Activated B cell treated with CpG ODN at 0.5 μM for 24 hours (primary cell): ENCODE measurements at regions not wholly inside any gene's neighbourhood (a gene's known extent, or its start where the extent isn't known, plus 50 kb on each side); places are given as distances from the start of the nearest gene placed in this dataset.

Experiments used
- ATAC-seq: fragments of 200-7000 bp; cut with Tn5 transposase; one replicate; pipeline ENCODE4 v1.10.0; 2021; ENCODE audit warnings: low read depth, mild to moderate bottlenecking, moderate library complexity
- CTCF ChIA-PET: fragments of 350-600 bp; sonication (Branson Sonifier 250); formaldehyde crosslinking; loops from one replicate; lab custom pipeline; 2021; ENCODE audit warnings: antibody characterized with exemption; lab: Charles Lee
- POLR2A ChIA-PET: fragments of 350-600 bp; sonication (Branson Sonifier 250); formaldehyde crosslinking; loops from one replicate; lab custom pipeline; 2021; ENCODE audit warnings: antibody characterized with exemption; lab: Charles Lee
- DNase-seq: peaks from one replicate; pipeline ENCODE4 v3.0.0; 2022
- H3K27ac Mint-ChIP-seq: one replicate; pipeline ENCODE4 v1.8.0; 2020; ENCODE audit warnings: mixed read lengths
- H3K27me3 Mint-ChIP-seq: one replicate; pipeline ENCODE4 v1.8.0; 2021; ENCODE audit warnings: mixed read lengths
- H3K36me3 Mint-ChIP-seq: one replicate; pipeline ENCODE4 v1.8.0; 2021; ENCODE audit warnings: low read depth, mixed read lengths
- H3K4me1 Mint-ChIP-seq: one replicate; pipeline ENCODE4 v1.8.0; 2021; ENCODE audit warnings: mixed read lengths
- H3K4me3 Mint-ChIP-seq: one replicate; pipeline ENCODE4 v1.8.0; 2020; ENCODE audit warnings: mild to moderate bottlenecking, mixed read lengths
- H3K9me3 Mint-ChIP-seq: one replicate; pipeline ENCODE4 v1.8.0; 2020; ENCODE audit warnings: mixed read lengths
- intact Hi-C: fragments of 100-400 bp; cut with micrococcal nuclease; formaldehyde crosslinking; loops from one replicate; pipeline ENCODE4 v1.15.1; 2024
- TF ChIP-seq, protein P1 (sequence below): fragments of 200-600 bp; IDR thresholded peaks from one replicate; pipeline ENCODE4 v1.8.0; 2022; ENCODE audit warnings: antibody characterized with exemption, mild to moderate bottlenecking

DNA sequence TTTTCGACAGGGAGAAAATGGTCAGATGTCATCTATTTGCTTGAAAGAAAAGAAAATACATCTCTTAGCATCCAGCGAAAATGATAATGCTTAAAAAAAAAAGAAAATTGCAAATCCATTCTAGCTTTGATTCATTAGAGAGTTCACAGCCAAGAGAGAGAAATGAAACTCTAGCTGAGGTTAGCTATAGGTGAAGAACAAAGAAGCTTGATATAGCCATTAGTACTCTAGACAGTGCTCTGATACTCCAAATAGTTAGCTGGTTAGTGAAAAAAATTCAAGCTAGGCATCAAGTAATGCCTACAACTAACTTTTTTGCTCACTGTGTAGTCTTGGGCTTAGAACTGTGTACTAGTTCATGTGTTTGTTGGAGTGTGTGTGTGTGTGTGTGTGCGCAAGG lies 721.6 kb upstream of the SOX9 start:
- intact Hi-C loops: no loop called here
- Mint-ChIP-seq H3K27me3 (no peaks in the 10 kb centered on the region), H3K27ac (no peak overlapping the region), H3K9me3 (peaks cover 5% of the 10 kb centered on the region), H3K4me3 (no peak overlapping the region), H3K36me3 (no peaks in the 10 kb centered on the region), H3K4me1 (no peaks in the 10 kb centered on the region)
- DNase-seq: no peak
- TF ChIP-seq, protein P1, sequence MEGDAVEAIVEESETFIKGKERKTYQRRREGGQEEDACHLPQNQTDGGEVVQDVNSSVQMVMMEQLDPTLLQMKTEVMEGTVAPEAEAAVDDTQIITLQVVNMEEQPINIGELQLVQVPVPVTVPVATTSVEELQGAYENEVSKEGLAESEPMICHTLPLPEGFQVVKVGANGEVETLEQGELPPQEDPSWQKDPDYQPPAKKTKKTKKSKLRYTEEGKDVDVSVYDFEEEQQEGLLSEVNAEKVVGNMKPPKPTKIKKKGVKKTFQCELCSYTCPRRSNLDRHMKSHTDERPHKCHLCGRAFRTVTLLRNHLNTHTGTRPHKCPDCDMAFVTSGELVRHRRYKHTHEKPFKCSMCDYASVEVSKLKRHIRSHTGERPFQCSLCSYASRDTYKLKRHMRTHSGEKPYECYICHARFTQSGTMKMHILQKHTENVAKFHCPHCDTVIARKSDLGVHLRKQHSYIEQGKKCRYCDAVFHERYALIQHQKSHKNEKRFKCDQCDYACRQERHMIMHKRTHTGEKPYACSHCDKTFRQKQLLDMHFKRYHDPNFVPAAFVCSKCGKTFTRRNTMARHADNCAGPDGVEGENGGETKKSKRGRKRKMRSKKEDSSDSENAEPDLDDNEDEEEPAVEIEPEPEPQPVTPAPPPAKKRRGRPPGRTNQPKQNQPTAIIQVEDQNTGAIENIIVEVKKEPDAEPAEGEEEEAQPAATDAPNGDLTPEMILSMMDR: no peak
- ChIA-PET CTCF (no interaction called here), POLR2A (no interaction called here)
- no peak for ATAC-seq

DNA sequence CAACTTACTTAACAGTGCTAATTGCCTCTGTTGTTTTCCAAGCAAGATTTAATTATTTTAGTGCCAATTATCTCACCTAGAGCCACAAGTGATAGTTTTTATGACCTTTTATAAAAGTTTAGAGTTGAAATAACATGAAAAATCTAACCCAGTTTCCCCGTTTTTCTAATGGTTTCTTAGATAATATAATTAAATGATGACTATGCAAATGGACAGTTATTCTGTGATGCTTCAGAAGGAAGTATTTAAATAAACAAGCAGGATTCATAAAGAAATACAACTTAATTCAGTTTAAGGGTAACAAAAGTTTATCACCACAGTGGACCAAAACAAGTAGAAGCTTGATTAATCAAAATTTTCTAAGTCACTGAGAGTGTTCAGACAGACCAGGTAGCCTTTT lies 721.2 kb upstream of the SOX9 start:
- ATAC-seq (no peak), DNase-seq (no peak)
- Mint-ChIP-seq H3K27me3 (no peaks in the 10 kb centered on the region), H3K27ac (no peak overlapping the region), H3K9me3 (peaks cover 5% of the 10 kb centered on the region), H3K4me3 (no peak overlapping the region), H3K36me3 (no peaks in the 10 kb centered on the region), H3K4me1 (no peaks in the 10 kb centered on the region)
- POLR2A ChIA-PET: no interaction called here
- TF ChIP-seq, protein P1: no peak
- CTCF ChIA-PET: no interaction called here
- intact Hi-C loops: no loop called here

DNA sequence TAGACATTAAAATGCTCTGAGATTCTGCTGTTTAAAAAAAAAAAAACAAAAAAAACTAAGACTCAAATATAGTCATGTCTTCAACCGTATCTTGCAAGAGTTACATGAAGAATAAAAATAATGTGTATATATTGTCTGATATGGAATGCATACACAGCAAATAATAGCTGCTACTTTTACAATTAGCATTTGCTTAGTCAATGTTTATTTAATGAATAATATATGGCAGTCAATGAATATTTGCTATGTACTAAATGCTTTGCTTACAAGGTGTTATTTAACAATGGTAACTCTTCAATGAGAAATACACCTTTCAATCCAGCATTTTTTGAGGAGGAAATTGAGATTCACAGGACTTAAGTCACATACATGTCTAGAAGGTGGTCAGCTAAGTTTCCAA lies 718.8 kb upstream of the SOX9 start:
- DNase-seq (no peak), ATAC-seq (no peak)
- Mint-ChIP-seq H3K27me3 (no peaks in the 10 kb centered on the region), H3K9me3 (peaks cover 2% of the 10 kb centered on the region), H3K4me1 (no peaks in the 10 kb centered on the region), H3K4me3 (no peak overlapping the region), H3K36me3 (no peaks in the 10 kb centered on the region), H3K27ac (no peak overlapping the region)
- intact Hi-C loops: no loop called here
- CTCF ChIA-PET: no interaction called here
- TF ChIP-seq, protein P1: no peak
- POLR2A ChIA-PET: no interaction called here

DNA sequence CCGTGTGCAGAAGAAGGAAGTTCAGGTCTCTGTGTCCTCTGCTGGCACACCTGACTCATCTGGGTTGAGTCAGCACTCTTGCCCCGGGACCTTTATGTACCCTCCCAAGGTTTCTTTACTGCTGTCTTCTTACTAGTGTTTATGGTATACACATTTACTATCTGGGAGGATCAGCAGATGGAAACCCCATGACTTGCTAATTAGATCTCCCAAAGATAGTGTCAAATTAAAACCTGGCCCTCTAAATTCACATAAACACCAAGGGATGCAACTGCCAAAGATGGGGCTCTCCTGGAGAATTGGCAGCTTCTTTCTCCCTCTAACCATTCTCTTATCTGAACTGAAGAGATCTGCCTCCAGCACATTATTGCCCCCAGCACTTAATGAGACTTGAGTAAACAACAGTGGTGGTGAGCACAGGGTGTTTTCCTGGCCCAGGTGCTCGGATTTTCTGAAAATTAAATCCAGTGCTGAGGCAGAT lies 718.1 kb upstream of the SOX9 start:
- Mint-ChIP-seq H3K27me3 (no peaks in the 10 kb centered on the region), H3K9me3 (peaks cover 2% of the 10 kb centered on the region), H3K27ac (no peak overlapping the region), H3K4me1 (no peaks in the 10 kb centered on the region), H3K36me3 (no peaks in the 10 kb centered on the region), H3K4me3 (no peak overlapping the region)
- ATAC-seq (no peak), DNase-seq (no peak)
- ChIA-PET POLR2A (no interaction called here), CTCF (no interaction called here)
- TF ChIP-seq, protein P1: no peak
- intact Hi-C loops: no loop called here

DNA sequence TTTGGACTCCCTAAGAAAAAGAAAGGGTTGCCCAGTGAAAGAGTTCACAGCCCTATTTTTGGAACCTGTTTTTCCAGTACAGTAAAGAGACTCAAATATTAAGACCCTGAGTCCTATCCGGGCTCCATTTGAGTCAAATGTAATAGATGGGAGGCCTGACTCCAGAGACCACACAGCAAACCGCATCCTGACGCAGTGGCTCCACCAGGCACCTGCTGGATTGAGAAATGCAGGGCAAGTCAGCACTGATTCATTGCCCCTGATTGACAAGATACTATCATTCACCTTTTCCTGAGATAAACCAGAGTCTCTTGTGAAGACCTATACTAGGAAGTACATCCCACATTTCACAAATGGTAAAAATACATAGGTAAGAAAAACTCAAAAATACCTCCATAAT lies 715.7 kb upstream of the SOX9 start:
- H3K27me3 Mint-ChIP-seq: no peaks in the 10 kb centered on the region
- peaks cover 2% of the 10 kb centered on the region for H3K9me3 Mint-ChIP-seq
- POLR2A ChIA-PET: no interaction called here

More for the DNA sequence above, 715.7 kb upstream of the SOX9 start:
- H3K36me3 Mint-ChIP-seq: no peaks in the 10 kb centered on the region
- intact Hi-C loops: no loop called here
- H3K27ac Mint-ChIP-seq: no peak overlapping the region
- no peaks in the 10 kb centered on the region for H3K4me1 Mint-ChIP-seq
- CTCF ChIA-PET: no interaction called here
- no peak for DNase-seq
- TF ChIP-seq, protein P1: no peak
- H3K4me3 Mint-ChIP-seq: no peak overlapping the region
- no peak for ATAC-seq
